WTC11 (cell line): ENCODE measurements at regions not wholly inside any gene's neighbourhood (a gene's known extent, or its start where the extent isn't known, plus 50 kb on each side); places are given as distances from the start of the nearest gene placed in this dataset.

Source experiments
- NR1H2 ChIP-seq: sonication (generic); formaldehyde crosslinking; IDR thresholded peaks from 2 replicates; pipeline ENCODE4 v1.9.0; 2021; ENCODE audit warnings: mild to moderate bottlenecking, moderate library complexity, missing genetic modification reagents
- TF ChIP-seq, protein P1 (sequence below): fragments of 200-600 bp; IDR thresholded peaks from 2 replicates; pipeline ENCODE4 v1.8.0; 2022; ENCODE audit warnings: antibody characterized with exemption

DNA sequence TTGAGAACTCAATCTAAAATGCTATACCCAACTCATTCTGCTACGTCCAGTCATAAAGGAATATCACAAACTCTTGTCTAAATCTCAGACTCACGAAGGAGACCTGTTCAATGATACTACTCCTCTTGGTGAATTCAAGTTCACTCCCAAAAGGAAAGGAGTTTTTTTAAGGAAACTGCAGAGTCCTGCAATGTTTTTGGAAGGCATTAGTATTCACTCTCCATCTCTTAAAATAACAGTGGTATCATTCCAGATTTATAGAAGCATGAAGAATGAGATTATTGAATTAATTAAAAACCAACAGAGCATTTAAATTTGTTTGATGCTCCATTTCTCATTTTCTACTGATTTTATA is 73.4 kb downstream of the FOXD1 start:
- TF ChIP-seq, protein P1, sequence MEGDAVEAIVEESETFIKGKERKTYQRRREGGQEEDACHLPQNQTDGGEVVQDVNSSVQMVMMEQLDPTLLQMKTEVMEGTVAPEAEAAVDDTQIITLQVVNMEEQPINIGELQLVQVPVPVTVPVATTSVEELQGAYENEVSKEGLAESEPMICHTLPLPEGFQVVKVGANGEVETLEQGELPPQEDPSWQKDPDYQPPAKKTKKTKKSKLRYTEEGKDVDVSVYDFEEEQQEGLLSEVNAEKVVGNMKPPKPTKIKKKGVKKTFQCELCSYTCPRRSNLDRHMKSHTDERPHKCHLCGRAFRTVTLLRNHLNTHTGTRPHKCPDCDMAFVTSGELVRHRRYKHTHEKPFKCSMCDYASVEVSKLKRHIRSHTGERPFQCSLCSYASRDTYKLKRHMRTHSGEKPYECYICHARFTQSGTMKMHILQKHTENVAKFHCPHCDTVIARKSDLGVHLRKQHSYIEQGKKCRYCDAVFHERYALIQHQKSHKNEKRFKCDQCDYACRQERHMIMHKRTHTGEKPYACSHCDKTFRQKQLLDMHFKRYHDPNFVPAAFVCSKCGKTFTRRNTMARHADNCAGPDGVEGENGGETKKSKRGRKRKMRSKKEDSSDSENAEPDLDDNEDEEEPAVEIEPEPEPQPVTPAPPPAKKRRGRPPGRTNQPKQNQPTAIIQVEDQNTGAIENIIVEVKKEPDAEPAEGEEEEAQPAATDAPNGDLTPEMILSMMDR, result no peak
- no peak for TF ChIP-seq NR1H2
